ENCODE measurements at regions not wholly inside any gene's neighbourhood (a gene's known extent, or its start where the extent isn't known, plus 50 kb on each side); places are given as distances from the start of the nearest gene placed in this dataset.

DNA sequence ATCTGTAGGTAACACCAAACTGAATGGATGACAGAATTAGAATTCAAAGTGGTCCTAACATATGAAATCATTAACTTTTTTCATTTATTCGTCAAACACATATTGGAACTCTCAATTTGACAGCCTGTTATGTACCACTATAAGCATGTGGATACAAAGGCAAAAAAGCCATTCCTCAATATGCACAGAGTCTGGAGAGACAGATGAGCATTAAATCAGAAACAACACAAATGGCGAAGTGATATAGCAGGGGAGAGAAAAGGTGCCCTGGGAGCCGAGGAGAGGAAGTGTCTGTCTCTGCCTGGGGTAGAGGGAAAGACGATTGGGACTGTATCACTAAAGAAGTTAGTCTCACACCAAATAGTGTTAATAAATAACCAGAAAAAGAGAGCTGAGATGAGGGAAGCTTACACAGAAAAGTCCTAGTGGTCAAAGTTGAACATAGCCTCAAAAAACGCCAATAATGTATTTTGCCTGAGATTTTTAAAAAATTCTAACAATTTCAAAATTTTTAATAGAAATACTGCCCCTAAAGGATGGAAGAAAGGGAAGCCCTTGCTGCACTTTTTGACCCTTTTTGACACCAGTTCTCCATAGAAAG is 417.5 kb downstream of the TUSC7 start:
- no peaks in the 10 kb centered on the region for H3K27me3 ChIP-seq
- H3K27ac ChIP-seq, result no peak overlapping the region
- no peak overlapping the region for H3K4me3 ChIP-seq
- TF ChIP-seq CTCF (IDR thresholded peaks at IDR 0.05) (no peak), POLR2A (IDR thresholded peaks at IDR 0.05) (no peak), POLR2AphosphoS5 (IDR thresholded peaks at IDR 0.05; ENCODE audit: insufficient read depth in 1 of 2, low read depth in 1 of 2) (no peak)
- H3K4me1 ChIP-seq, result no peaks in the 10 kb centered on the region
- H3K9me3 ChIP-seq, result no peaks in the 10 kb centered on the region
- DNase-seq (ENCODE audit: extremely low spot score in 2 of 2), result no peak
- no peaks in the 10 kb centered on the region for H3K36me3 ChIP-seq
- intact Hi-C loops (cut with DNase I), result no loop called here

DNA sequence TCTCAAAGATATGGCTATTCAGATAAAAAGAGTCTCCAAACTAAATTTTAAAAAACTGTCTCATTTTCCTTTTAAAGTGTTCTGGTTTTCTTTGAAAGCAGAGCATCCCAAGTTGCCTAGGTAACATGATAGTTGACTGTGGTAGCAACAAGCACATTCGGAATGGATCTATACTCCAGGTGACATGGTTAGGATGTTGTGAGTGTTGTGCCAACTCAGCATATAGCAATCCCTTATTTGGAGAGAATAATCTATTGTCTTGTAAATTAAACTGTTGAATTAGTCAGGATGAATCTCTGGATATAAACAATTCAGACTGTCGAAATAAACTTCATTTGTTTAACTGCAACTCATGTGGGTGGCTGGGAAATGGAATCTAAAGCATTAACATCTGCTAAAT is 418.6 kb downstream of the TUSC7 start:
- Histone ChIP-seq H3K36me3 (no peaks in the 10 kb centered on the region), H3K4me3 (no peak overlapping the region), H3K27ac (no peak overlapping the region), H3K9me3 (no peaks in the 10 kb centered on the region), H3K27me3 (no peaks in the 10 kb centered on the region), H3K4me1 (no peaks in the 10 kb centered on the region)
- DNase-seq (ENCODE audit: extremely low spot score in 2 of 2), result no peak
- TF ChIP-seq POLR2A (IDR thresholded peaks at IDR 0.05) (no peak), CTCF (IDR thresholded peaks at IDR 0.05) (no peak), POLR2AphosphoS5 (IDR thresholded peaks at IDR 0.05; ENCODE audit: insufficient read depth in 1 of 2, low read depth in 1 of 2) (no peak)
- intact Hi-C loops (cut with DNase I), result no loop called here

DNA sequence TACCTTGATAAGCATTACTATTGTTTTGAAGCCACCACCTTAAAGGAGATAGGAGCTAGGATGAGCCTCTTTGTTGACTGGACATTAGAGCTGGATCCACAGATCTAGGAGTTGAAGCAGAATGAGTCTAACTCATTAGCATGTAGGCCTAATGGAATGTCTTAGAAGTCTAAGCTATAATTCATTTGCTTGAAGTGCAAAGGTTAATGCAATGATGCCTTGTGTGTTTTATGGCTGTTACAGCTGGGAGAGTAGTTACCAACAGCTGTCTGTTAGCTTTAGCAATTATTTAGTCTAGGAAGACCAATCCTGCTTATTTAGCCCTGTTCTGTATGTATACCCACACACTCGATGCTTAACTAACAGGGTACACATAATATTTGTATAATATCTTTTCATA is 419.3 kb downstream of the TUSC7 start:
- H3K36me3 ChIP-seq, result no peaks in the 10 kb centered on the region
- no peaks in the 10 kb centered on the region for H3K4me1 ChIP-seq
- H3K4me3 ChIP-seq, result no peak overlapping the region
- no peak overlapping the region for H3K27ac ChIP-seq
- no peaks in the 10 kb centered on the region for H3K27me3 ChIP-seq
- no peaks in the 10 kb centered on the region for H3K9me3 ChIP-seq
- intact Hi-C loops (cut with DNase I), result no loop called here
- DNase-seq (ENCODE audit: extremely low spot score in 2 of 2), result no peak
- no peak for TF ChIP-seq CTCF (IDR thresholded peaks at IDR 0.05)
- no peak for TF ChIP-seq POLR2AphosphoS5 (IDR thresholded peaks at IDR 0.05; ENCODE audit: insufficient read depth in 1 of 2, low read depth in 1 of 2)
- no peak for TF ChIP-seq POLR2A (IDR thresholded peaks at IDR 0.05)

DNA sequence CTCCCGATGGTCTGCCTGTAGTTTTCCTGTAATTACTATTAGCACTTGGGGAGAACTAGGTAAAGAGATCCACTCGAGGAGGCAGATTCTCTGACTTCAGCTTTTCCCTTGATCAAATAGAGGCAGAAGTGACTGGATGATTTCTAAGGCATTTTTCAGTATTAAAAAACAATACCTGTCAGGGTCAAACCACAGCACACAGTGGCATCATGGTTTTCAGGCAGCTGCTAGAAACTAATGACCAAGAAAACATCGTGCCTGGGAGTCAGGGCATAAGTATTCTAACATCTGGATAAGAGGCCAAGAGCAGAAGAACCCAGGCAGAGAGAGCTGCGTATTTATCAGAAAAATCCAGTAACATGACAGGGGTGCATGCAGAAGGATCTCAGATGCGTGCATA is 419.9 kb downstream of the TUSC7 start:
- no peak overlapping the region for H3K4me3 ChIP-seq
- intact Hi-C loops (cut with DNase I), result no loop called here
- no peaks in the 10 kb centered on the region for H3K27me3 ChIP-seq
- H3K36me3 ChIP-seq, result no peaks in the 10 kb centered on the region
- no peak overlapping the region for H3K27ac ChIP-seq
- no peaks in the 10 kb centered on the region for H3K9me3 ChIP-seq
- no peak for TF ChIP-seq CTCF (IDR thresholded peaks at IDR 0.05)
- TF ChIP-seq POLR2AphosphoS5 (IDR thresholded peaks at IDR 0.05; ENCODE audit: insufficient read depth in 1 of 2, low read depth in 1 of 2), result no peak
- no peak for TF ChIP-seq POLR2A (IDR thresholded peaks at IDR 0.05)
- H3K4me1 ChIP-seq, result no peaks in the 10 kb centered on the region
- no peak for DNase-seq (ENCODE audit: extremely low spot score in 2 of 2)

DNA sequence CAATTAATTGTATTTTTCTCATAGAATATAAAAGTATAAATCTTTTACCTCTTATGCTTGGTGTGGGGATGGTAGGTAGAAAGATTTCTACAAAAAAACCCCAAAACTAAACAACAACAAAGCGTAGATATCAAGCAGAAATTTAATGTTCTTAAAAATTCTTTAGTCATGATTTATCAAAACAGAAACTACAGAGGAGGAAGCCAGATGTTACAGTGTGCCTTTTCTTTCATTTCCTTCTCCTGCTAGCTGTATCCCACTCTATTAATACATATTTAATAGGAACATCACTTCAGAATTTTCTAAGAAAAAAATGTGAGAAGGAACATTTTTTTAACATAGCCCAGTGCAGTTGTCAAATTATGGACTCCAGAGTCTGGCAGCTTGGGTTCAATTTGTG is 420.6 kb downstream of the TUSC7 start:
- Histone ChIP-seq H3K4me1 (no peaks in the 10 kb centered on the region), H3K4me3 (no peak overlapping the region), H3K27ac (no peak overlapping the region), H3K27me3 (no peaks in the 10 kb centered on the region), H3K36me3 (no peaks in the 10 kb centered on the region), H3K9me3 (no peaks in the 10 kb centered on the region)
- no peak for DNase-seq (ENCODE audit: extremely low spot score in 2 of 2)
- TF ChIP-seq CTCF (IDR thresholded peaks at IDR 0.05) (no peak), POLR2AphosphoS5 (IDR thresholded peaks at IDR 0.05; ENCODE audit: insufficient read depth in 1 of 2, low read depth in 1 of 2) (no peak)
- intact Hi-C loops (cut with DNase I), result no loop called here
